Heart left ventricle (tissue), 16 donors: ENCODE measurements at regions not wholly inside any gene's neighbourhood (a gene's known extent, or its start where the extent isn't known, plus 50 kb on each side); places are given as distances from the start of the nearest gene placed in this dataset.

Source experiments
- ATAC-seq, 4 donors: fragments of 200-7000 bp; cut with Tn5 transposase; one replicate each; pipeline ENCODE4 v1.9.1; 2020 to 2022; ENCODE audit warnings: moderate library complexity in 4 of 4, mild to moderate bottlenecking in 3 of 4, moderate number of reproducible peaks in 1 of 4
- DNase-seq, 5 donors: peaks; one replicate each; pipeline ENCODE4 v3.0.0-alpha.2; 2020
- H3K27ac ChIP-seq, 12 donors: fragments of 200-600 bp; sonication (generic) in 4 of 12; one replicate each; pipeline versions ENCODE4 v1.5.0 to v1.8.0; 2016 to 2022; ENCODE audit warnings: mild to moderate bottlenecking in 2 of 12
- H3K27me3 ChIP-seq, 9 donors: fragments of 200-600 bp; sonication (generic) in 2 of 9; one replicate each; pipeline versions ENCODE4 v1.5.1 to v1.8.0; 2016 to 2022; ENCODE audit warnings: mild to moderate bottlenecking in 3 of 9
- H3K36me3 ChIP-seq, 9 donors: fragments of 200-600 bp; sonication (generic) in 2 of 9; one replicate each; pipeline versions ENCODE4 v1.5.0 to v1.8.0; 2018 to 2022; ENCODE audit warnings: mild to moderate bottlenecking in 2 of 9
- H3K4me1 ChIP-seq, 12 donors: fragments of 200-600 bp; sonication (generic) in 4 of 12; one replicate each; pipeline versions ENCODE4 v1.5.0 to v1.8.0; 2016 to 2022; ENCODE audit warnings: mild to moderate bottlenecking in 3 of 12
- H3K4me3 ChIP-seq, 12 donors: fragments of 200-600 bp; sonication (generic) in 4 of 12; one replicate each; pipeline versions ENCODE4 v1.5.0 to v1.8.0; 2017 to 2022; ENCODE audit warnings: mild to moderate bottlenecking in 9 of 12, moderate library complexity in 4 of 12
- H3K9me3 ChIP-seq, 12 donors: fragments of 200-600 bp; sonication (generic) in 4 of 12; one replicate each; pipeline versions ENCODE4 v1.5.0 to v1.8.0; 2016 to 2022; ENCODE audit warnings: mild to moderate bottlenecking in 1 of 12
- POLR2A ChIP-seq, 2 donors: fragments of 450-650 bp; IDR thresholded peaks; one replicate each; pipeline ENCODE4 v1.6.1; 2017; ENCODE audit warnings: antibody characterized with exemption in 2 of 2, mild to moderate bottlenecking in 2 of 2, moderate library complexity in 2 of 2
- WGBS, 4 donors: extraction: QIAGEN DNeasy Blood & Tissue Kit in 2 of 4; methylation state at CpG; one replicate each; pipeline versions ENCODE4 v1.1.5 to v1.1.7; 2013 to 2018; 5-methylcytosine and 5-hydroxymethylcytosine counted together
- intact Hi-C, 10 donors: fragments of 100-400 bp; cut with DNase I; formaldehyde crosslinking; loops; one replicate each; pipeline versions ENCODE4 v1.11.1 to v1.14.2; 2022
- TF ChIP-seq, protein P1 (sequence below), 12 donors: fragments of 200-600 bp; sonication (generic) in 4 of 12; IDR thresholded peaks; one replicate each; pipeline versions ENCODE4 v1.5.0 to v1.8.0; 2018 to 2022; ENCODE audit warnings: antibody characterized with exemption in 12 of 12, mild to moderate bottlenecking in 5 of 12
- donor health status: ischemic (EF 13 %, LVEDD 7.1; RV severe dilation, severe dysfunction).
- donor health status: healthy with polysubstance abuse.
- donor health status: DM: no; HTN: yes; CAD: no.
- donor health status: DM: no; HTN: no; CAD: no.
- donor health status: ischemic (EF 25% LVEDD 6.9; RV normal size, moderate dysfunction).
- donor health status: ischemic (EF 25% LVEDD 5.7; RV mildly dilated, moderate dysfunction).
- donor health status: healthy.
- donor health status: DM: yes; HTN: yes; CAD: no.
- donor health status: ischemic (EF 35%, LVEDD 5.7; RV mildly dilated, moderate dysfunction).
- donor health status: nonischemic (EF 11% LVEDD 7.7; RV severe dilation, severe dysfunction).
- donor health status: DM: yes; HTN: yes; CAD: no.
- donor health status: PGD.
- donor health status: ischemic (EF 29% LVEDD 5.4; RV normal size, mild dysfunction).
- donor health status: nonischemic (EF 23%, LVEDD 6.1; RV moderate dilation, normal function).

- no peak for TF ChIP-seq POLR2A (IDR thresholded peaks at IDR 0.05)
- TF ChIP-seq, protein P1, sequence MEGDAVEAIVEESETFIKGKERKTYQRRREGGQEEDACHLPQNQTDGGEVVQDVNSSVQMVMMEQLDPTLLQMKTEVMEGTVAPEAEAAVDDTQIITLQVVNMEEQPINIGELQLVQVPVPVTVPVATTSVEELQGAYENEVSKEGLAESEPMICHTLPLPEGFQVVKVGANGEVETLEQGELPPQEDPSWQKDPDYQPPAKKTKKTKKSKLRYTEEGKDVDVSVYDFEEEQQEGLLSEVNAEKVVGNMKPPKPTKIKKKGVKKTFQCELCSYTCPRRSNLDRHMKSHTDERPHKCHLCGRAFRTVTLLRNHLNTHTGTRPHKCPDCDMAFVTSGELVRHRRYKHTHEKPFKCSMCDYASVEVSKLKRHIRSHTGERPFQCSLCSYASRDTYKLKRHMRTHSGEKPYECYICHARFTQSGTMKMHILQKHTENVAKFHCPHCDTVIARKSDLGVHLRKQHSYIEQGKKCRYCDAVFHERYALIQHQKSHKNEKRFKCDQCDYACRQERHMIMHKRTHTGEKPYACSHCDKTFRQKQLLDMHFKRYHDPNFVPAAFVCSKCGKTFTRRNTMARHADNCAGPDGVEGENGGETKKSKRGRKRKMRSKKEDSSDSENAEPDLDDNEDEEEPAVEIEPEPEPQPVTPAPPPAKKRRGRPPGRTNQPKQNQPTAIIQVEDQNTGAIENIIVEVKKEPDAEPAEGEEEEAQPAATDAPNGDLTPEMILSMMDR (IDR thresholded peaks at IDR 0.05), result no peak
- DNase-seq (no peak), ATAC-seq (no peak)
- no peak overlapping the region for H3K27ac ChIP-seq
- H3K27me3 ChIP-seq, result peaks cover 0 to 5% (median 0%) of the 10 kb centered on the region in 9 donors
- intact Hi-C loops, result no loop called here
- no peaks in the 10 kb centered on the region for H3K4me1 ChIP-seq
- no peaks in the 10 kb centered on the region for H3K36me3 ChIP-seq
- H3K9me3 ChIP-seq, result peaks cover 0 to 24% (median 6%) of the 10 kb centered on the region in 12 donors
- H3K4me3 ChIP-seq, result no peak overlapping the region
Observed at GRCh38 chr2:121010998-121011397, 274.0 kb downstream of the TFCP2L1 start.

DNA sequence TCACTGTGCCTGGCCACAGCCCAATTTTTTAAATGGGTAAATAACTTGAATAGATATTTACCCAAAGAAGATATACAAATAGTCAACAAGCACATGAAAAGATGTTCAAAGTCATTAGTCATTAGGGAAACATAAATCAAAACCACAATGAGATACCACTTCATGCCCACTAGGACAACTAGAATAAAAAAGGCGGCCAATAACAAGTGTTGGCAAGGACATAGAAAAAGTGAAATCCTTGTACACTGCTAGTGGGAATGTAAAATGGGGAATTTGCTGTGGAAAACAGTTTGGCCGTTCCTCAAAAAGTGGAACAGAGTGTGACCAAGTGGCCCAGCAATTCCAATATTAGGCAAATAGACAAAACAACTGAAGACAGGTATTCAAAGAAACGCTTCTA, 270.1 kb downstream of the TFCP2L1 start:
- peaks cover 0 to 10% (median 0%) of the 10 kb centered on the region in 9 donors for H3K27me3 ChIP-seq
- no peak overlapping the region for H3K4me3 ChIP-seq
- peaks cover 0 to 4% (median 0%) of the 10 kb centered on the region in 12 donors for H3K4me1 ChIP-seq
- ATAC-seq, result no peak
- no peaks in the 10 kb centered on the region for H3K36me3 ChIP-seq
- WGBS, 4 donors, result 93 to 96% (median 94%) methylated on average over 3 of the region's 3 CpGs
- no peak for TF ChIP-seq POLR2A (IDR thresholded peaks at IDR 0.05)
- TF ChIP-seq, protein P1 (IDR thresholded peaks at IDR 0.05), result no peak
- intact Hi-C loops, result no loop called here
- no peak overlapping the region for H3K27ac ChIP-seq
- peaks cover 0 to 22% (median 6%) of the 10 kb centered on the region in 12 donors for H3K9me3 ChIP-seq
- DNase-seq, result no peak

GRCh38 chr2:121015971-121016485, 269.0 kb downstream of the TFCP2L1 start:
- peaks cover 0 to 10% (median 0%) of the 10 kb centered on the region in 9 donors for H3K27me3 ChIP-seq
- WGBS, 4 donors, result 77 to 82% (median 80%) methylated on average over 7 of the region's 7 CpGs
- intact Hi-C loops, result no loop called here
- TF ChIP-seq, protein P1 (IDR thresholded peaks at IDR 0.05), result no peak
- TF ChIP-seq POLR2A (IDR thresholded peaks at IDR 0.05), result no peak
- DNase-seq (no peak), ATAC-seq (no peak)
- H3K4me3 ChIP-seq, result no peak overlapping the region
- H3K27ac ChIP-seq, result no peak overlapping the region
- H3K9me3 ChIP-seq, result peaks cover 0 to 12% (median 5%) of the 10 kb centered on the region in 12 donors
- no peaks in the 10 kb centered on the region for H3K36me3 ChIP-seq
- peaks cover 0 to 4% (median 0%) of the 10 kb centered on the region in 12 donors for H3K4me1 ChIP-seq

DNA sequence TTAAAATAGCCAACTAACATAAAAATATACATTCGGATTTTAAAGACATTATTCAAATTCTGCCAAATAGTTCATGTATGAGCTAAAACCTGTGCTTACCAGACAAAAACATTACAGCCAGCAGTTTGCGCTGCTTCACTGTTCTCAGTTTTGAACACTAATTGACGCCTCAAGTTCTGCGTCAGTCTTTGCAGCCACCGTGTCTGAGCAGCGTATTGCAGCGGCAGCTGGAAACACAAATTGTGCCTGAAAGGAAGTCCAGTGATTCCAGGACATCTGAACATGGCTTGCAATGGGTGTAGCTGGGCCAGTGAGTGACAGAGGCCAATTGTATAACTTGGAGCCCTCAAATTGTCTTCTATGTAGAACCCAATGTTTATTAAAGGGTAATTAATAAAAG, 267.6 kb downstream of the TFCP2L1 start:
- Histone ChIP-seq H3K27me3 (peaks cover 0 to 10% (median 0%) of the 10 kb centered on the region in 9 donors), H3K9me3 (peaks cover 0 to 5% (median 0%) of the 10 kb centered on the region in 12 donors), H3K4me1 (peaks cover 0 to 4% (median 0%) of the 10 kb centered on the region in 12 donors), H3K36me3 (no peaks in the 10 kb centered on the region), H3K4me3 (no peak overlapping the region), H3K27ac (no peak overlapping the region)
- TF ChIP-seq, protein P1 (IDR thresholded peaks at IDR 0.05), result no peak
- TF ChIP-seq POLR2A (IDR thresholded peaks at IDR 0.05), result no peak
- intact Hi-C loops, result no loop called here
- ATAC-seq (no peak), DNase-seq (no peak)
- WGBS, 4 donors, result 59 to 70% (median 65%) methylated on average over 7 of the region's 7 CpGs
